Smooth muscle cell (in vitro differentiated cells): ENCODE measurements at regions not wholly inside any gene's neighbourhood (a gene's known extent, or its start where the extent isn't known, plus 50 kb on each side); places are given as distances from the start of the nearest gene placed in this dataset.

Source experiments
- DNase-seq: peaks from one replicate; lab custom pipeline; 2025; ENCODE audit not compliant: unreplicated experiment; lab: John Stamatoyannopoulos, UW
- H2AFZ ChIP-seq: fragments of 200-600 bp; sonication (generic); 2 replicates; pipeline ENCODE4 v1.6.0; 2016; ENCODE audit warnings: antibody characterized with exemption, low read depth, mild to moderate bottlenecking
- H3F3A ChIP-seq: fragments of 200-600 bp; sonication (generic); 2 replicates; pipeline ENCODE4 v1.6.0; 2017; ENCODE audit warnings: antibody characterized with exemption, low read depth
- H3K27ac ChIP-seq: fragments of 200-600 bp; sonication (generic); 2 replicates; pipeline ENCODE4 v1.5.1; 2016; ENCODE audit warnings: low read depth, mild to moderate bottlenecking
- H3K27me3 ChIP-seq: fragments of 200-600 bp; sonication (generic); 2 replicates; pipeline ENCODE4 v1.6.1; 2016; ENCODE audit warnings: low read depth, mild to moderate bottlenecking
- H3K36me3 ChIP-seq: fragments of 200-600 bp; sonication (generic); 2 replicates; pipeline ENCODE4 v1.5.1; 2016; ENCODE audit warnings: low read depth
- H3K4me1 ChIP-seq: fragments of 200-600 bp; sonication (generic); 2 replicates; pipeline ENCODE4 v1.5.1; 2016; ENCODE audit warnings: low read depth
- H3K4me2 ChIP-seq: fragments of 200-600 bp; sonication (generic); 2 replicates; pipeline ENCODE4 v1.6.0; 2016; ENCODE audit warnings: mild to moderate bottlenecking
- H3K4me3 ChIP-seq: fragments of 200-600 bp; sonication (generic); 2 replicates; pipeline ENCODE4 v1.5.1; 2016; ENCODE audit warnings: mild to moderate bottlenecking
- H3K79me2 ChIP-seq: fragments of 200-600 bp; sonication (generic); 2 replicates; pipeline ENCODE4 v1.6.0; 2016; ENCODE audit warnings: low read depth, mild to moderate bottlenecking
- H3K9ac ChIP-seq: fragments of 200-600 bp; sonication (generic); 2 replicates; pipeline ENCODE4 v1.6.0; 2016; ENCODE audit warnings: low read depth
- H3K9me3 ChIP-seq: fragments of 200-600 bp; sonication (generic); replicated peaks from 2 replicates; pipeline ENCODE4 v1.5.1; 2016; ENCODE audit warnings: low read depth
- H4K20me1 ChIP-seq: fragments of 200-600 bp; sonication (generic); 2 replicates; pipeline ENCODE4 v1.6.0; 2016; ENCODE audit warnings: low read depth
- CTCF ChIP-seq: fragments of 200-600 bp; sonication (generic); IDR thresholded peaks from 2 replicates; pipeline ENCODE4 v1.5.1; 2017; ENCODE audit warnings: borderline replicate concordance, mild to moderate bottlenecking, antibody characterized with exemption; ENCODE audit not compliant: insufficient read depth, poor library complexity, severe bottlenecking
- WGBS: methylation state at CpG from one replicate; pipeline ENCODE4 v1.1.7; 2016; ENCODE audit warnings: low lambda C conversion rate; 5-methylcytosine and 5-hydroxymethylcytosine counted together

GRCh38 chr17:34721326-34721725, 141.9 kb downstream of the TMEM132E start:
- Histone ChIP-seq H3K4me1 (no peaks in the 10 kb centered on the region), H3K4me3 (no peak overlapping the region), H2AFZ (no peak overlapping the region), H3K9ac (no peak overlapping the region), H3K79me2 (no peaks in the 10 kb centered on the region), H3K27ac (no peak overlapping the region), H3K36me3 (no peaks in the 10 kb centered on the region), H3K27me3 (peaks cover 20% of the 10 kb centered on the region), H3K4me2 (no peak overlapping the region), H4K20me1 (no peaks in the 10 kb centered on the region), H3K9me3 (no peaks in the 10 kb centered on the region), H3F3A (no peaks in the 10 kb centered on the region)
- DNase-seq = no peak
- no peak for TF ChIP-seq CTCF
- WGBS = 83% methylated on average over 6 of the region's 6 CpGs

- no peak for TF ChIP-seq CTCF
- H3K79me2 ChIP-seq = no peaks in the 10 kb centered on the region
- no peaks in the 10 kb centered on the region for H3F3A ChIP-seq
- H3K4me1 ChIP-seq = no peaks in the 10 kb centered on the region
- no peak overlapping the region for H2AFZ ChIP-seq
- H3K4me2 ChIP-seq = no peak overlapping the region
- H3K9ac ChIP-seq = no peak overlapping the region
- DNase-seq = no peak
- H3K27ac ChIP-seq = no peak overlapping the region
- no peak overlapping the region for H3K4me3 ChIP-seq
- H3K36me3 ChIP-seq = no peaks in the 10 kb centered on the region
- H4K20me1 ChIP-seq = no peaks in the 10 kb centered on the region
- H3K27me3 ChIP-seq = peaks cover 20% of the 10 kb centered on the region
- H3K9me3 ChIP-seq = no peaks in the 10 kb centered on the region
Measured at GRCh38 chr17:34720760-34721159, 141.4 kb downstream of the TMEM132E start.

GRCh38 chr17:34719569-34719968, 140.2 kb downstream of the TMEM132E start:
- no peaks in the 10 kb centered on the region for H3K4me1 ChIP-seq
- no peak overlapping the region for H3K4me2 ChIP-seq
- no peaks in the 10 kb centered on the region for H4K20me1 ChIP-seq
- no peaks in the 10 kb centered on the region for H3F3A ChIP-seq
- no peaks in the 10 kb centered on the region for H3K79me2 ChIP-seq
- peaks cover 17% of the 10 kb centered on the region for H3K27me3 ChIP-seq
- no peak overlapping the region for H3K4me3 ChIP-seq
- 92% methylated on average over 11 of the region's 11 CpGs for WGBS
- no peak for DNase-seq
- no peaks in the 10 kb centered on the region for H3K9me3 ChIP-seq
- no peak for TF ChIP-seq CTCF
- H2AFZ ChIP-seq = no peak overlapping the region
- no peak overlapping the region for H3K27ac ChIP-seq
- H3K36me3 ChIP-seq = no peaks in the 10 kb centered on the region
- H3K9ac ChIP-seq = no peak overlapping the region

GRCh38 chr17:34717092-34717491, 137.7 kb downstream of the TMEM132E start:
- no peak overlapping the region for H2AFZ ChIP-seq
- 76% methylated on average over 3 of the region's 3 CpGs for WGBS
- H3K4me2 ChIP-seq = no peak overlapping the region
- H3F3A ChIP-seq = no peaks in the 10 kb centered on the region
- H3K9ac ChIP-seq = no peak overlapping the region
- peaks cover 13% of the 10 kb centered on the region for H3K27me3 ChIP-seq
- no peak overlapping the region for H3K4me3 ChIP-seq
- no peaks in the 10 kb centered on the region for H4K20me1 ChIP-seq
- TF ChIP-seq CTCF = no peak
- H3K9me3 ChIP-seq = no peaks in the 10 kb centered on the region
- DNase-seq = no peak
- no peaks in the 10 kb centered on the region for H3K36me3 ChIP-seq
- no peaks in the 10 kb centered on the region for H3K4me1 ChIP-seq
- no peak overlapping the region for H3K27ac ChIP-seq
- H3K79me2 ChIP-seq = no peaks in the 10 kb centered on the region
